Heart right ventricle (tissue), 16 donors: ENCODE measurements at regions not wholly inside any gene's neighbourhood (a gene's known extent, or its start where the extent isn't known, plus 50 kb on each side); places are given as distances from the start of the nearest gene placed in this dataset.
"Not testable (repeated sequence)": the region's sequence is repeated elsewhere in the genome, so short reads cannot be mapped to it uniquely, and the experiment has no call there.

ENCODE experiments used
- ATAC-seq, 8 donors: fragments of 200-7000 bp; cut with Tn5 transposase; one replicate each; pipeline ENCODE4 v1.9.1; 2020; ENCODE audit warnings: mild to moderate bottlenecking in 8 of 8, moderate library complexity in 8 of 8, moderate number of reproducible peaks in 1 of 8
- DNase-seq, 2 donors: peaks; one replicate each; pipeline ENCODE4 v3.0.0-alpha.2; 2020
- H3K27ac ChIP-seq, 10 donors: fragments of 200-600 bp; sonication (generic) in 2 of 10; one replicate each; pipeline versions ENCODE4 v1.5.0 to v1.8.0; 2020 to 2022; ENCODE audit warnings: mild to moderate bottlenecking in 3 of 10
- H3K27me3 ChIP-seq, 7 donors: fragments of 200-600 bp; one replicate each; pipeline ENCODE4 v1.8.0; 2021 to 2022; ENCODE audit warnings: mild to moderate bottlenecking in 2 of 7
- H3K36me3 ChIP-seq, 9 donors: fragments of 200-600 bp; sonication (generic) in 1 of 9; one replicate each; pipeline versions ENCODE4 v1.5.0 to v1.8.0; 2020 to 2022; ENCODE audit warnings: mild to moderate bottlenecking in 2 of 9
- H3K4me1 ChIP-seq, 9 donors: fragments of 200-600 bp; sonication (generic) in 1 of 9; one replicate each; pipeline versions ENCODE4 v1.5.0 to v1.8.0; 2020 to 2022; ENCODE audit warnings: mild to moderate bottlenecking in 4 of 9
- H3K4me3 ChIP-seq, 10 donors: fragments of 200-600 bp; sonication (generic) in 2 of 10; one replicate each; pipeline versions ENCODE4 v1.5.0 to v1.8.0; 2020 to 2022; ENCODE audit warnings: mild to moderate bottlenecking in 7 of 10, moderate library complexity in 2 of 10
- H3K9me3 ChIP-seq, 11 donors: fragments of 200-600 bp in 10 of 11; sonication (generic) in 2 of 11; one replicate each; pipeline versions ENCODE4 v1.5.0 to v1.8.0; 2013 to 2022; ENCODE audit warnings: mild to moderate bottlenecking in 2 of 11, control low read depth in 1 of 11, moderate library complexity in 1 of 11
- CTCF ChIP-seq, 9 donors: fragments of 200-600 bp; sonication (generic) in 2 of 9; IDR thresholded peaks; one replicate each; pipeline versions ENCODE4 v1.5.0 to v1.8.0; 2021 to 2022; ENCODE audit warnings: antibody characterized with exemption in 9 of 9, mild to moderate bottlenecking in 5 of 9, moderate library complexity in 1 of 9
- WGBS, 2 donors: extraction: QIAGEN DNeasy Blood & Tissue Kit; methylation state at CpG; one replicate each; pipeline ENCODE4 v1.1.7; 2013; ENCODE audit warnings: inconsistent platforms in 1 of 2; 5-methylcytosine and 5-hydroxymethylcytosine counted together
- intact Hi-C, 10 donors: fragments of 100-400 bp; cut with DNase I; formaldehyde crosslinking; loops; one replicate each; pipeline versions ENCODE4 v1.11.1 to v1.14.2; 2022
- donor health status: Arrhythmogenic right ventricular cardiomyopathy.
- donor health status: ischemic (EF 13 %, LVEDD 7.1; RV severe dilation, severe dysfunction).
- donor health status: healthy with polysubstance abuse.
- donor health status: DM: no; HTN: yes; CAD: no.
- donor health status: DM: no; HTN: no; CAD: no.
- donor health status: ischemic (EF 25% LVEDD 6.9; RV normal size, moderate dysfunction).
- donor health status: ischemic (EF 25% LVEDD 5.7; RV mildly dilated, moderate dysfunction).
- donor health status: healthy.
- donor health status: DM: yes; HTN: yes; CAD: no.
- donor health status: Ischemic cardiomyopathy.
- donor health status: ischemic (EF 35%, LVEDD 5.7; RV mildly dilated, moderate dysfunction).
- donor health status: nonischemic (EF 11% LVEDD 7.7; RV severe dilation, severe dysfunction).
- donor health status: DM: yes; HTN: yes; CAD: no.
- donor health status: PGD.
- donor health status: ischemic (EF 29% LVEDD 5.4; RV normal size, mild dysfunction).
- donor health status: nonischemic (EF 23%, LVEDD 6.1; RV moderate dilation, normal function).

GRCh38 chr12:22826026-22826425 is 201.1 kb downstream of the ETNK1 start:
- 65 to 66% methylated on average over 3 of the region's 3 CpGs for WGBS, 2 donors
- no peaks in the 10 kb centered on the region for H3K36me3 ChIP-seq

GRCh38 chr12:22826446-22826981 is 201.5 kb downstream of the ETNK1 start:
- H3K27me3 ChIP-seq, H3K9me3 ChIP-seq, DNase-seq, H3K4me3 ChIP-seq, H3K4me1 ChIP-seq, H3K27ac ChIP-seq, H3K36me3 ChIP-seq, ATAC-seq: not testable (repeated sequence)
- intact Hi-C loops: loop anchor here in 1 of 10 donors (10.0 kb wide), 1 partner anchor 102 kb away; no protein-coding TSS in a partner anchor
- 68 to 76% methylated on average over 9 of the region's 9 CpGs for WGBS, 2 donors

More at GRCh38 chr12:22826026-22826425, 201.1 kb downstream of the ETNK1 start:
- intact Hi-C loops: loop anchor here in 1 of 10 donors (10.0 kb wide), 1 partner anchor 101 kb away; no protein-coding TSS in a partner anchor
- no peak for TF ChIP-seq CTCF (IDR thresholded peaks at IDR 0.05)
- Histone ChIP-seq H3K27ac (no peak overlapping the region), H3K4me3 (no peak overlapping the region), H3K9me3 (peaks cover 0 to 13% (median 3%) of the 10 kb centered on the region in 11 donors), H3K27me3 (no peaks in the 10 kb centered on the region), H3K4me1 (no peaks in the 10 kb centered on the region)
- no peak for ATAC-seq
- no peak for DNase-seq

DNA sequence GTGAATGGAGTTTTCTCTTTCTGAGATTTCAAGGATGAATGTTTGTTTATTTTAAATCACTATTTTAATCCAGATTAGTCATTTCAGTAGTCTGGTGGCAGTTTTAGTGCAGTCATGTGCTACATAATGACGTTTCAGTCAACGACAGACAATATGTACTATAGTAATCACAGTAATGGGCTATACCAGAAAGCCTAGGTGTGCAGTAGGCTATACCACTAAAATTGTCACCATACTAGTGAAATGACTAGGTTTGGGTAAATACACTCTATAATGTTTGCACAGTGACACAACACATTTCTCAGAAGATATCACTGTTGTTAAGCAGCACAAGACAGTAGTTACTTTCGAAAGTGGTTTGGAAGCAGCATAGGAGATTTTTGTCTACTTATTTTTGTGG is 203.1 kb downstream of the ETNK1 start:
- H3K27ac ChIP-seq: no peak overlapping the region
- DNase-seq (no peak), ATAC-seq (no peak)
- no peak overlapping the region for H3K4me3 ChIP-seq
- WGBS, 2 donors: 71 to 81% methylated on average over 3 of the region's 3 CpGs
- no peaks in the 10 kb centered on the region for H3K4me1 ChIP-seq
- intact Hi-C loops: loop anchor here in 1 of 10 donors (10.0 kb wide), 1 partner anchor 103 kb away; no protein-coding TSS in a partner anchor
- H3K27me3 ChIP-seq: no peaks in the 10 kb centered on the region
- H3K36me3 ChIP-seq: no peaks in the 10 kb centered on the region
- TF ChIP-seq CTCF (IDR thresholded peaks at IDR 0.05): no peak
- H3K9me3 ChIP-seq: peaks cover 0 to 4% (median 0%) of the 10 kb centered on the region in 11 donors

DNA sequence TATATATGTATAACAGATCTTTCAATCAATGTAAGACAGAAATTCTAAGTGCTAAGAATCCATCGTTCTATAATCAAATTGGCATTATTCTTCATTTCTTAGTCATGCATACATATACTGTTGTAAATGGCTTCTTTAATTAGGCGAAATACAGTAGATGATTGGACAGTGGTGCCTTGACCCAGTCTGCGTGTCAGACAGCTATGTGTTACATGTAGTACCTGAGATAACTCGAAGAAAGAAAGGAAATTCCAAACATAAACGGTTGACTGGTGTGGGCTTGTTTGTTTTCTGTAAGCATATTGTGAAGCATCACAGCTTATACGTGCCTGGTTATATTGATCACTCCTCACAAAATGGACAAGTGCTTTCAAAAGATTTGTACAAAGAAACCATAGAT is 210.5 kb downstream of the ETNK1 start:
- DNase-seq (no peak), ATAC-seq (no peak)
- no peak overlapping the region for H3K27ac ChIP-seq
- 71 to 79% methylated on average over 6 of the region's 6 CpGs for WGBS, 2 donors
- peaks cover 0 to 5% (median 0%) of the 10 kb centered on the region in 11 donors for H3K9me3 ChIP-seq
- H3K27me3 ChIP-seq: no peaks in the 10 kb centered on the region
- no peaks in the 10 kb centered on the region for H3K36me3 ChIP-seq
- H3K4me1 ChIP-seq: no peaks in the 10 kb centered on the region
- no peak for TF ChIP-seq CTCF (IDR thresholded peaks at IDR 0.05)
- no peak overlapping the region for H3K4me3 ChIP-seq
- intact Hi-C loops: no loop called here

GRCh38 chr12:22850185-22850584 is 225.2 kb downstream of the ETNK1 start:
- no peak overlapping the region for H3K27ac ChIP-seq
- no peak for TF ChIP-seq CTCF (IDR thresholded peaks at IDR 0.05)
- H3K36me3 ChIP-seq: no peaks in the 10 kb centered on the region
- WGBS, 2 donors: 89 to 92% methylated on average over 8 of the region's 8 CpGs
- H3K4me3 ChIP-seq: no peak overlapping the region
- H3K9me3 ChIP-seq: no peaks in the 10 kb centered on the region
- ATAC-seq: no peak
- peaks cover 0 to 1% (median 0%) of the 10 kb centered on the region in 7 donors for H3K27me3 ChIP-seq
- no peaks in the 10 kb centered on the region for H3K4me1 ChIP-seq
- DNase-seq: no peak
- intact Hi-C loops: loop anchor here in 2 of 10 donors (10.0 kb wide), 1 partner anchor 135 kb away; no protein-coding TSS in a partner anchor
